ENCODE measurements at regions not wholly inside any gene's neighbourhood (a gene's known extent, or its start where the extent isn't known, plus 50 kb on each side); places are given as distances from the start of the nearest gene placed in this dataset.
A peak's percentile ranks its signal among the peaks of the same experiment; 100 is the strongest.

GRCh38 chr12:127158385-127159061, 1108.4 kb upstream of the TMEM132C start:
- Histone ChIP-seq H3K4me3 (ENCODE audit: low read length) (no peak overlapping the region), H3K27ac (ENCODE audit: low read length) (no peak overlapping the region), H3K4me1 (ENCODE audit: control insufficient read depth, insufficient read depth, low read length) (peaks cover 2% of the 10 kb centered on the region), H3K9me3 (ENCODE audit: control insufficient read depth, insufficient read depth, low read length) (peaks cover 2% of the 10 kb centered on the region), H3K27me3 (ENCODE audit: control insufficient read depth, insufficient read depth, low read length) (no peaks in the 10 kb centered on the region), H3K36me3 (ENCODE audit: control insufficient read depth, insufficient read depth, low read length) (no peaks in the 10 kb centered on the region)
- Mint-ChIP-seq H3K9me3 (peaks cover 0 to 4% of the 10 kb centered on the region in 2 donors), H3K27me3 (ENCODE audit: low read depth in 2 of 2) (no peaks in the 10 kb centered on the region), H3K4me3 (no peak overlapping the region), H3K36me3 (peaks cover 10% of the 10 kb centered on the region), H3K27ac (no peak overlapping the region), H3K4me1 (peaks cover 13 to 21% of the 10 kb centered on the region in 2 donors)
- intact Hi-C loops (cut with micrococcal nuclease) = no loop called here
- ATAC-seq = no peak
- DNase-seq = no peak
- TF ChIP-seq CTCF (IDR thresholded peaks at IDR 0.05) = no peak
- WGBS (ENCODE audit: insufficient coverage) = 100% methylated on average over 2 of the region's 4 CpGs

GRCh38 chr12:127161466-127161865, 1105.5 kb upstream of the TMEM132C start:
- TF ChIP-seq CTCF (IDR thresholded peaks at IDR 0.05) = no peak
- Mint-ChIP-seq H3K27me3 (ENCODE audit: low read depth in 2 of 2) (peaks cover 0 to 2% of the 10 kb centered on the region in 2 donors), H3K36me3 (peaks cover 10% of the 10 kb centered on the region), H3K4me3 (peak overlapping the region; percentile 6), H3K27ac (peak overlapping the region in 1 of 2 donors; percentile 82), H3K9me3 (peaks cover 0 to 4% of the 10 kb centered on the region in 2 donors), H3K4me1 (peaks cover 24 to 31% of the 10 kb centered on the region in 2 donors)
- peaks cover 6% of the 10 kb centered on the region for H3K4me1 ChIP-seq (ENCODE audit: control insufficient read depth, insufficient read depth, low read length)
- H3K27me3 ChIP-seq (ENCODE audit: control insufficient read depth, insufficient read depth, low read length) = no peaks in the 10 kb centered on the region
- H3K27ac ChIP-seq (ENCODE audit: low read length) = no peak overlapping the region
- DNase-seq = no peak
- H3K4me3 ChIP-seq (ENCODE audit: low read length) = no peak overlapping the region
- ATAC-seq = no peak
- H3K36me3 ChIP-seq (ENCODE audit: control insufficient read depth, insufficient read depth, low read length) = no peaks in the 10 kb centered on the region
- H3K9me3 ChIP-seq (ENCODE audit: control insufficient read depth, insufficient read depth, low read length) = peaks cover 2% of the 10 kb centered on the region
- intact Hi-C loops (cut with micrococcal nuclease) = no loop called here
- no CpG with 5 or more reads among the region's 2 CpGs for WGBS (ENCODE audit: insufficient coverage)

- peak overlapping the region; percentile 46 for H3K27ac ChIP-seq (ENCODE audit: low read length)
- no peak for DNase-seq
- peaks cover 0 to 4% of the 10 kb centered on the region in 2 donors for H3K27me3 Mint-ChIP-seq (ENCODE audit: low read depth in 2 of 2)
- no peak for ATAC-seq
- H3K4me3 Mint-ChIP-seq = peak overlapping the region; percentile 74
- no peak for TF ChIP-seq CTCF (IDR thresholded peaks at IDR 0.05)
- H3K36me3 ChIP-seq (ENCODE audit: control insufficient read depth, insufficient read depth, low read length) = no peaks in the 10 kb centered on the region
- WGBS (ENCODE audit: insufficient coverage) = 100% methylated on average over 1 of the region's 2 CpGs
- intact Hi-C loops (cut with micrococcal nuclease) = no loop called here
- peaks cover 2% of the 10 kb centered on the region for H3K9me3 ChIP-seq (ENCODE audit: control insufficient read depth, insufficient read depth, low read length)
- H3K27me3 ChIP-seq (ENCODE audit: control insufficient read depth, insufficient read depth, low read length) = no peaks in the 10 kb centered on the region
- H3K36me3 Mint-ChIP-seq = peaks cover 10% of the 10 kb centered on the region
- H3K4me3 ChIP-seq (ENCODE audit: low read length) = no peak overlapping the region
- peaks cover 0 to 4% of the 10 kb centered on the region in 2 donors for H3K9me3 Mint-ChIP-seq
- H3K27ac Mint-ChIP-seq = peak overlapping the region; percentile 71 to 82
- H3K4me1 Mint-ChIP-seq = peaks cover 24 to 31% of the 10 kb centered on the region in 2 donors
- peaks cover 8% of the 10 kb centered on the region for H3K4me1 ChIP-seq (ENCODE audit: control insufficient read depth, insufficient read depth, low read length)
Observed at GRCh38 chr12:127162307-127162706, 1104.7 kb upstream of the TMEM132C start.

GRCh38 chr12:127162902-127163301, 1104.1 kb upstream of the TMEM132C start:
- 0% methylated on average over 1 of the region's 1 CpG for WGBS (ENCODE audit: insufficient coverage)
- Histone ChIP-seq H3K27ac (ENCODE audit: low read length) (peak overlapping the region; percentile 65), H3K27me3 (ENCODE audit: control insufficient read depth, insufficient read depth, low read length) (no peaks in the 10 kb centered on the region), H3K36me3 (ENCODE audit: control insufficient read depth, insufficient read depth, low read length) (no peaks in the 10 kb centered on the region), H3K4me3 (ENCODE audit: low read length) (no peak overlapping the region), H3K4me1 (ENCODE audit: control insufficient read depth, insufficient read depth, low read length) (peaks cover 8% of the 10 kb centered on the region), H3K9me3 (ENCODE audit: control insufficient read depth, insufficient read depth, low read length) (peaks cover 2% of the 10 kb centered on the region)
- Mint-ChIP-seq H3K4me1 (peaks cover 24 to 31% of the 10 kb centered on the region in 2 donors), H3K4me3 (peak overlapping the region; percentile 74), H3K36me3 (peaks cover 10% of the 10 kb centered on the region), H3K27me3 (ENCODE audit: low read depth in 2 of 2) (peaks cover 4 to 6% of the 10 kb centered on the region in 2 donors), H3K27ac (peak overlapping the region; percentile 71 to 82), H3K9me3 (peaks cover 0 to 4% of the 10 kb centered on the region in 2 donors)
- DNase-seq (peak; percentile 23 to 32), ATAC-seq (peak; percentile 89 to 94 (median 90))
- intact Hi-C loops (cut with micrococcal nuclease) = no loop called here
- TF ChIP-seq CTCF (IDR thresholded peaks at IDR 0.05) = no peak

Data from natural killer cell (primary cell).